HG02798 (cell line): ENCODE measurements at regions not wholly inside any gene's neighbourhood (a gene's known extent, or its start where the extent isn't known, plus 50 kb on each side); places are given as distances from the start of the nearest gene placed in this dataset.
A peak's percentile ranks its signal among the peaks of the same experiment; 100 is the strongest.

Source experiments
- ATAC-seq: cut with Tn5 transposase; IDR thresholded peaks from one replicate; pipeline ENCODE4 v1.9.1; 2021; ENCODE audit warnings: mild to moderate bottlenecking; ENCODE audit not compliant: unreplicated experiment, poor library complexity

DNA sequence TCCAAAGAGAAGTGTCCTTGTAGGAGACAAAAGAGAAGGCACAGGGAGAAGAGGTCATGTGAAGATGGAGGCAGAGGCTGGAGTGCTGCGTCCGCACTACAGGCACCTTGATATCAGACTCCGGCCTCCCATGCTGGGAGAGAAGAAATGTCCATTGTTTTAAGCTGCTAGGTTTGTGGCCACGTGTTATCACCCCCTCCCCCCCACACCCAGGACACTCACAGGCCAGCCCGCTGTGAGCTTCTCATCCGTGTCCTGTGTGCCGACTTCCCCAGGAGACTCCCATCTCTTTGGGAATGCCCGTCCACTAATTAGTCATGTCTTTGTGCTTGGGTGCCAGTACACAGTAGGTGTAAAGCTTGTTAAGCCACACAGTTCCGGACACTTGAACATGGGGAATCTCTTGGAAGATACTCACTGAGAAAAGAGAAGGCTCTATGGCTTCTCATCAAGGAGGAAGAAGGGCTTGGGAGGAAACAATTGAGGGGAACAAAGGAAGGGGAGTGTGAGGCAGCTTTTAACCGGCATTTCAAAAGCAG lies 1234.7 kb downstream of the TBC1D22A start:
- ATAC-seq: no peak

DNA sequence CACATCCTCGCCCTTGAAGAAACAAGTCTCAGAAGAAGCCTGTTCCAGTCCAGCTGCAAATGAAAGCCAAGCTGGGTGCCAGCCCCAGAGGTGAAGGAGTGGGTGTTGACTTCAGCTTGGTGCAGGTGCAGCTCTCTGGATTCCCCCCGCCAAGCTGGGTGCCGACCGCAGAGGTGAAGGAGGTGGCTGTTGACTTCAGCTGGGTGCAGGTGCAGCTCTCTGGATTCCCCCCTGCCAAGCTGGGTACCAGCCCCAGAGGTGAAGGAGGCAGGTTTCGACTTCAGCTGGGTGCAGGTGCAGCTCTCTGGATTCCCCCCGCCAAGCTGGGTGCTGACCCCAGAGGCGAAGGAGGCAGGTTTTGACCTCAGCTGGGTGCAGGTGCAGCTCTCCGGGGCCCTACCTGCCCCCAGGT lies 1234.0 kb downstream of the TBC1D22A start:
- peak; percentile 67 for ATAC-seq

DNA sequence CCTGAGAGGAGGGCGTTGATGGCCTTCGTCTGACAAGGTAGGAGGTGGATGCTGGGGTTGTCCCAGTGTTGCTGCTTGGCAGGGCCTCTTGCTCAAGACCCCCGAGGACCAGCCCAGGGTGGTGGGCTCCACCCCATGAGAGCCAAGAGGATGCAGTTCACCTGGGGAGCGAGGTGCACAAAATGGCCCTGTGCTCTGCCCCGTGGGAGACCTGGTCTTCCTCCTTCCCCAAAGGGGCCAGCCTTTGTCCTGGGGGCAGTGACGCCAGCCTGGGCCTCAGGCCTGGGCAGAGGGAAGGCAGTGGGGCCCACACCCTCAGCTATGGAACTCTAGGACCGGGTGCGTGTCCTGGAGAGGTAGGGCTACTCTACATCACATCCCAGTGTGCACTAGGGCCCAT lies 1233.3 kb downstream of the TBC1D22A start:
- ATAC-seq: no peak

DNA sequence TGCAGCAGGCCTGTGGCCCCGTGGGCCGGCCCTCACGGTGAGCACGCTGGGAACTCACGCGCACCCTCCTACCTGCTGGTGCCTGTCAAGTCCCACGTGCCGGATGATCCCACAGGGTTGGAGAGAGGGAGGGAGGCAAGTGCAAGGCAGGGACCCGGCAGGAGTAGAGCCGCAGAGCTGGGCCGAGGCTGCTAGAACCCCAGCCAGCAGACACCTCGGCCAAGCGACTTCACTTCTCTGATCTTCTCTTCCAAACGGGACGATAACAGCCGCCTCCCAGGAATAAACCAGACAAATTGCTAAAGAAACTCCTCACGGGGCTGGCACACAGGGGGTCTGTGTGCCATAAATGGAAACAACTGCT lies 1232.8 kb downstream of the TBC1D22A start:
- ATAC-seq: no peak

DNA sequence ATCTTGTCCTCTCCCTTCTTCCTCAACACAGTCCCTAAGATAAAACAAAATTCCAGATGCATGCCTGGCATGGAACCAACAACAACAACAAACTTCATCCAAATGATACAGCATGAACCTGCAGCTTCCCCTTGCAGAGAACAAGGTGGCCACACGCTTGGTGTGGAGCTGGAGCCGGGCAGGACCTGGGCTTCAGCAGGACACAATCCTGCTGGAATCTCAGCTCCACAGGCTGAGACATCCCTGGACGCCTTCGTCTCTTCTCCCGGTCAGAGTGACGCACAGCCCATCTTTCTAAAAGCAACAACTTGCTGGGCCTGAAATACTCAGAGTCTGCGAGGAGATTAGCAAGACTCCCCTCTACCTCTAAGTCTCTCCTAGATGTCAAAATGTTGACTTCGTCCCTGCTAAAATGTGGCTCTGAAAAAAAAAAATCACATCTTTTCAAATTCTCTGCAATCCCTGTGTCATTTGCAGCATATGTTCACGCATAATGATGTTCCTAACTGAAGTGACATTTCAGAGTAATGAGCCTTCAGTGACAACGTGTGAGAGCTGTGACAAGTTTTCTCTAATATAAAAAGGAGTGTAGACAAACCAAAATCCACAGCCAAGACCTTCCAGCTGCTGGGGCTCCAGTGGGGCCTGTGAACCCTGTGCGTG lies 1232.3 kb downstream of the TBC1D22A start:
- ATAC-seq: no peak

DNA sequence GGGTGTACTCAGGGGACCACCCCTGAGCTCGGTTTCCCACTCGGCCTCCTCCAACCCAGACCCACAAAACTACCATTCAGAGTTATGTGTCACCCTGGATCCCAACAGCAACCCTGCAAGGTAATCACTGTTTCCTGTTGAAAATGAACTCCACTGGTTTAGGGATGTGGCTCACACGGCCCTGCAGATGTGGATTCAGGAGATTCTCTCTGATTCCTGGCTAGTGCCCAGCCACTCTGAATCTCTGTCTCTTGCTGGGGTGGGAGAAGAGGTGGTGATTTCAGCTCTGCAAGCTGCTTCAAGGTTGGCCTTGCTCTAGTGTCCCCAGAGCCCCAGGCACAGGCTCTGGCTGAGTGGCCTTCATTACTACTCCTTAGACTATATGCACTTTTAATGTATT lies 1231.6 kb downstream of the TBC1D22A start:
- ATAC-seq: no peak

DNA sequence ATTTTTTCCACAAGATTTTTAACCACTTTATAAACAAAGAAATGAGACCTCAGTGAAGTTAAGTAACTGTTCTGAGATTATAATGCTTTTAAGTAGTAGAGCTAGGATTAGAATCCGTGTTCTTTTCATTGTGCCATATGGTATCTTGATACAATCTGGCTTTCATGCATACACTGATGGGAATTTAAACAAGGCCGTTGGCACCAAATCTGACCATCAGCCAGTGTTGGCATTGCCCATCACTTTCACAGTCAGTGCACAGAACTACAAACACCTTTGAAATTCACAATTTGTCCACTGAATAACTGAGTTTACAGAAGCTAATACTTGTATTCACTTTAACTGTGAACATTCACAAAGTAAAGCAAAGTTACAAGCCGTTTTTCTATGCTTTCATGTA lies 1228.0 kb downstream of the TBC1D22A start:
- ATAC-seq: no peak

DNA sequence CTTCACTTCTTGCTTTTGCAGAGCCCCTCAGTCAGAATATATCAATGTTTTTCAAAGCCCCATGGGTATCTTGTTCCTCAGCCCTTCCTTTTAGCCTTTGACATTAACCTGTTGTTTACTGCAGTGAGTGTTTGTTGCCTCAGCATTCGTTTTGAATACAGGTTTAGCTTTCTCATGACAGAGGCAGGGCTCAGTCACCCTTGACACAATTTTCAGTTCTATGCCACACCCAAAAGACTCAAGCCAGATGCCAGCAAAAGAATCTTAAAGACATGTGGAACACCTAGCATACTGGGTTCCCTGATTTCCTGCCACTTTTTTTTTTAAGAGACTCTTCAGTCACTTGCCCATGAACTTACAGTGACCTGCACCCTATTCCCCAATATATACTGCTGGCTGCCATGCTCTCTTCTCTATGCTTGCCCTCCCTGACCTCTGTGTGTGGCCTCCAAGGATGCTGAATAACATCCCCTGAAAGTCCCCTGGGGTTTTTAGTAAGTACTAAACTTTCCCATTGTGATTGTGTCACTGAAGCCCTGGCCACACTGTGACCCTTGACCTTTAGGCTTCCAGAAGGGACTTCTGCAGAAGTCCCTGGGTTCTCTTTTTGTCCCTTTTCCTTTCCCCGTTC lies 1225.5 kb downstream of the TBC1D22A start:
- no peak for ATAC-seq

DNA sequence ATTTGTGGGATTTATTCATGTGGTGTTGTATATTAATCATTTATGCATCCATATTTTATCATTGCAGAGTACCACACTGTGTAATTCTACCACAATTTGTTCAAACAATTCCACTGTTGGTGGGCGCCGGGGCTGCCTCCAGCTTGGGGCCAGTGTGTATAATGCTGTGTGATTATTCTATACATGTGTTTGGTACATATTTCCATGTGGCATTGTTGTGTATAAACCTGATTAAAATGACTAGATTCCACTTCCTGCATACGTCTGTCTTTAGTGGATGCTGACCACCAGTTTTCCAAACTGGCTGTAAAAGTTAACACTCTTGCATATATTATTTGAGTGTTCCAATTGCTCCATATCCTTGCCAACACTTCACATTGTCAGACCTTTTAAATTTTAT lies 1213.8 kb downstream of the TBC1D22A start:
- ATAC-seq: no peak

DNA sequence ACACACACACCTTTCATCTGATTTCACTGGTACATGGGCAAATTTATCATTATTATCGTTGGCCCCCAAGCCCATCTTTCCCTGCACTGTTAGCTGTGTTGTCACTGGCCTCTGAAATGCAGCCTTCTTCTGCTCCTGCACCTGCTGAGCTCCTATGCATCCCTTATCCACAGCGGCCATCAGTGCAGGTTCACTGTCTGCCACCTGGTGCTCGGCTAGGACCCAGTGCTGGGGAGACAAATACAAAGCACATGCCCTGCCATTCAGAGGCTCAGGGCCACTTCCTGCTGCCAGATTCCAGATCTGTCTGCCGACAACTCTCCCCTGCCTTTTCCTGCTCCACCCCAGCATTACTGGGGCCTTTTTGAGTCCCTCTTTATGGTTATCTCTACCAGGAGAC lies 1205.4 kb downstream of the TBC1D22A start:
- no peak for ATAC-seq

DNA sequence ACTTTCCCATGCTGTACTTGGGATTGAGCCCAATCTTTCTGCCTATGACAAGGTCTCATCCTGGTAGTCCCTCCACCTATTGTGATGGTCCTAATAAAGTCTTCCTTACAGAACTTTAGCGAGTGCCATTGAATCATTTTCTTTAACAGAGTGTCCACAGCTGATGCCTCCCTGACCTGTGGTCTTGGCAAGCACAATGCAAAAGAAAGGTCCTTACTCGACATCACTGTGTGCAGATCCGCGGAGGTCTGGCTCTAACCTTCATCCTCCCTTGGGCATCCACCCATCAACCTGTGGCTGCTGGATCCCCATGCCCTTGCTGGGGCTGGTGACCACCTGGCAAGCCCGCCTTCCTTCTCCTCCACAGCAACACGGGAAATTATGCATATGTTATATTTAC lies 1203.9 kb downstream of the TBC1D22A start:
- ATAC-seq: no peak

DNA sequence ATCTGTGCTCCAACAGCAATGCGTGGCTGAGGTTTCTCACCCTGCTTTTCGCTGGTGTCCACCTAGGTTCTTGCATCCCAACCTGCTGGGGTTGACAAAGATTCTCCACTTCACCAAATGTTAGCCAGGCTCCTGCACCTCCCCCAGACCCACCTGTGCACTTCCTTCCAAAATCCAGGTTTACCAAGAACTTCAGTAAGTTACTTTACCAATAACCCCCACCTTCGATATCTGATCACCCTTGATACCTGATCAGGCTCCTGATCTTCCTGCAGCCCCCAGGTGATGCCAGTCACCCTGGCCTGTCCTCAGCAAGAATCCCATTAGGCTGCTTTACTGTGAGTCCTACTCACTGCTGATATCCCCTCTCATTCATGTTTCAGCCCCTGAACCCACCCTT lies 1203.4 kb downstream of the TBC1D22A start:
- ATAC-seq: no peak

DNA sequence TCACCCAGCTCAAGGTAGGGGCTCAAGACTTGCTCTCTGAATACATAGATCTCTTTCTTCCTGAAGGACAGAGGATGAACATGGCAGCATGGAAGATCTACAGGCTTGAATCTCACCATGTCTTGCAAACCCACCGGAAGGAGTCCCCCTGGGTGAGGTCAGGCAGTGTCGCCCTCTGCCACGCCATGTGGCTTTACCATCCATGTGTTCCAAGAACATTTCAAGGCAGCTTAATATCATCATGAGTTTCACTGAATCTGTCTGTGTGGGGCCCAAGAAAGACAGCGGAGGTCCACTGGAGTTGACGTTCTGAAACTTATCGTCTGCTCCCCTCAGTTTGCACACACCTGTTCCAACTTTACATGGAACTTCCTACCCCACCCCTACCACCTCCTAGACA lies 1202.6 kb downstream of the TBC1D22A start:
- no peak for ATAC-seq

DNA sequence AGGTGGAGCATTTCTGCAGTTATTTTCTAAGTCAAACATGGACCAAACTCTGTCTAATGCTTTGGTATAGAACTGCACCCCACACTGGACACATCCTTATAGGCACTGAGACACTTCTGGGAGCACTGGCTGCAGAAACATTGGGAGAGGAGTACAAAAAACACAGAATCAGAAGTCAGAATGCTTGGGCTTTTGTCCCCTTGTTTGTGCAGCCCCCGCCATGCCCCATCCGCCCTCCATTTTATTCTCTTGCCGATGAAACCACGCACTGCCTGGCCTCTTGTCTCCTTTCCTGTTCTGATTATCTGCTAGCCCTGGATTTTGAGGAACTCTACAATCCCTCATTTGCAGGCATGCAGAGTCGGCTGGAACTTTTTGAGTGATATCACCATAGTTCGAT lies 1201.2 kb downstream of the TBC1D22A start:
- no peak for ATAC-seq

DNA sequence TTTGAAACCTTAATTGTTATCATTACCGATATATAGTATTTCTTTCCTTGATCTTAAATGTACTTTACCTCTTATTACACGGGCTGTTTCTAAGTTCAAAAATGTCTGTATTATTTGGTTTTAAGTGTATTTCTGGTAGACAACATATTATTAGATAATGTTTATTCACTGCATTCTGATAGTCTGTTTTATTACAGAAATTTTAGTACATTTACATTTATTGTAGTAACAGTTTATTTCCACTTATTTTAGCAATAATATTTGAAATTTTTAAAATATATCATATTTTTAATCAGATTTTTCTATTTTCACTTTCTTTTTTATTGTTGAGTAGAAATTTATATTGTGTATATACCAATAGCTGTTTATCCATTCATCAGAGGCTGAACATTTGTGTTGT lies 1195.2 kb downstream of the TBC1D22A start:
- ATAC-seq: no peak

DNA sequence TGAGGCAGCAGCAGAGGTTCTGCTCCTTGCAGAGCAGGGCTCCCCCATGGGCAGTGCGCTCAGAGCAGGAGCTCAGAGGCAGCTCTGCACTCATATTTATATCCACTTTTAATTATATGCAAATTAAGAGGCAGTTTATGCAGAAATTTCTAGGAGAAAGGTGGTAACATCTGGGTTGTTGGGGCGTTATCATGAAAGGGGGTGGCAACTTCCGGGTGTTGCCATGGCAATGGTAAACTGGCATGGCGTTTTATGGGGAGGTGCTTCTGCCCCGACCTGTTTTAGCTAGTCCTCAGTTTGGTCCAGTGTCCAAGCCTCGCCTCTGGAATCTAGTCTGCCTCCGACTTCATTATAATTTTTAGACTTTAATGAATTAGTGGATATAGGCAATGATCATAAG lies 1191.7 kb downstream of the TBC1D22A start:
- ATAC-seq: no peak

DNA sequence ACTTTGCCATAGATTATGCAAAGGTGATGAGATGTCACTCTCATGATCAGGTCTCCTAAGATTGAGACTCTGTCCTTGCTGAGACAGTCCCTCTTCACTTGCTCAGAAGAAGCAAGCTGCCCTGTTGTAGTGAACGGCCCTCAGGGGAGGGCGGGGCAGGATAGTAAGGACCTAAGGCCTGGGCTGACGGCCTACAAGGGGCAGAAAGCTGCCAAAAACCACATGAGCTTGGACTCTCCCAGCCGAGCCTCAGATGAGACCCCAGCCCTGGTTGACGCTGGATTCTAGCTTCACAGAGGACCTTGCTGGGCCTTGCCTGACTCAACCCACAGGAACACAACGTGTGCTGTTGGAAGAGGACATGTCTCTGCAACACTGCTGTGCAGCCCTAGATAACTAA lies 1182.5 kb downstream of the TBC1D22A start:
- ATAC-seq: no peak

DNA sequence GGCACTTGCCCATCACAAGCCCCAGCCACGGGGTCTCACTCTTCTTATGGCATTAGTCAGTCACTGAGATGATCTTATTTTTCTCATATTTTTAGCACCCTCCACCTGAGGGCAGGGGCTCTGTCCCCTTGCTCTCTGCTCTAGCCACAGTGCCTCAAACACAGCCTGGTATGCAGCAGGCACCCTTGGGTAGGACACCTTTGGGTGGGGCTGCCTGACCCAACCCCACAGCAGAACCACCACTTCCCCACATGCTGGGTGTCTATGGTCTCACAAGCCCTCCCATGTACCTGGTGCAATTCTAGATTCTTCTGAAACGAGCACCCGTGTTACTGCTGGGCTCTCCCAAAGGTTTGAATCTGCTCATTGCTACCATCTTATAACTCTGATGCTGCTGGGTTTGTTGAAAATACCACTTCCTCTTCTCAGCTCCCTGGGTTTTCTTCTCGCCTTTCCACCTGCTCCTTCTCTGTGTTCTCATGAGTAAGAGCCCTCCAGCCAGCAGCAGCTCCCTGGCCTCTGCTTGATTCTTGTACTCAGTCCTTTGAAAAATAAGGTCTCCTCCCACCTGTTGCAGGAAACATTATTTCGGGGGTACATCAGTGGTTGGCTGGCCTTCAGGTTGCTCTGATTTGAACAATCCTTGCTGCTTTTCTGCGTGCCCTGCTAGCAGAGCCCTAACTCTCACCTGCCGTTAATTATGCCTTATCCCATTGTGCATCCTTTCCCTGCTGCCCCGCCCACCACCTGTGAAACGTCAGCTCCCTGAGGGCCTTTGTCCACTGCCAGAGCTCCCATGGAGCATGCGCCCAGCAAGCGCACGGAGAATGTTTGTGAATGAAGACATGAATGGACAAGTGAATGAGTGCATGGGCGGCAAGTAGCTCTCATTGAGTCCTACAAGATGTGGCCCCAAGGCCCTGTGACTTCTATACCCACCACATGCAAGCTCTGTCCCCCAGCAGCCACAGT lies 1181.6 kb downstream of the TBC1D22A start:
- ATAC-seq: no peak

DNA sequence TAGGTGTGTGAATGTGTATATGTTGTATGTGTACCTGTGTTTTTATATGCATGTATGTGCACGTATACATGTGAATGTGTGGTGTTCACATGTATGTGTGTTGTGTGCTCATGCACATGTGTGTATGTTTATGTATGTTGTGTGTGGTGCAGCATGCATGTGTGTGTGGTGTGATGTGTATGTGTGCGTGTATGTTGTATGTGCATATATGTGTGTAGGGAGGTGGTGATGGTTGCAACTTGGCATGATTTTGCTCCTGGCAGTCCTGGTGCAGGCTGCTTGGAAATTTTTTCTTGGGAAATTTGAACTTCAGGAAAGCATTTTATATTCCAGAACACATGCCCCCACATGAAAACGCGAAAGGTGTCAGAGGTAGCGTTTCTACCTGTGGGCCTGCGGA lies 1177.8 kb downstream of the TBC1D22A start:
- no peak for ATAC-seq

DNA sequence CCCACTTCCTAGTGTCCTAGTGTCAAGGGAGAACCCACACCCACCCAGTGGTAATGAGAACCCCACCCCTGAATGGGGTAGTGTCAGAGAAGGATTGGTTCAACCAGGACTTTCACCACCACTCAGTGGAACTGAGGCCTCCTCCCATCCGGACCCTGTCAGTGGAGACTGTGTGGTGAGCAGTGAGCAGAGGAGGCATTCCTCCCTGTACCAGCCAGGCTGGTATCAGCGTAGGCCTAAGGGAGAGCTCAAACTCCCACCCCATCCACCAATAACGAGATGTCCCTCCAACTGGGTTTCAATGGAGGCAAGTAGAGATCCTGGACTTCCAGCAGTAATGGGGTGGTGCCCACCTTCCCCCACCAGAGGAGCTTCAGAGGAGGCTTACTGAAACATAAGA lies 1171.4 kb downstream of the TBC1D22A start:
- ATAC-seq: no peak

DNA sequence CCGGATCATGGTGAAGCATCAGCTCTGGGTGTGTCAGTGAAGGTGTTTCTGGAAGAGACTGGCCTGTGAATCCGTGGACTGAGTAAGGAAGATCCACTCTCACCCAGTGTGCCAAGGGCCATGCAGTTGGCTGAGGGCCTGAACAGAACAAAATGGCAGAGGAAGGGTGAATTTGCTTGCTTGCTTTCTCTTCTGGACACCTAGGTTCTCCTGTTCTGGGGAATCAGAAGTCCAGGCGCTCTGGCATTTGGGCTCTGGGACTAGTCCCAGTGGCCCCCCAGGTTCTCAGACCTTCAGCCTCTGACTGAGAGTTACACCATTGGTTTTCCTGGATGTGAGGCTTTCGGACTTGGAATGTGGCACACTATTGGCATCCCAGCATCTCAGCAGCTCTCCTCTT lies 1170.8 kb downstream of the TBC1D22A start:
- ATAC-seq: no peak
